GM23338 (cell line): ENCODE measurements at regions not wholly inside any gene's neighbourhood (a gene's known extent, or its start where the extent isn't known, plus 50 kb on each side); places are given as distances from the start of the nearest gene placed in this dataset.

ENCODE experiments used
- ATAC-seq: fragments of 200-7000 bp; cut with Tn5 transposase; 3 replicates; pipeline ENCODE4 v1.9.1; 2020
- DNase-seq: peaks from one replicate; pipeline ENCODE4 v3.0.0-alpha.2; 2015; ENCODE audit warnings: low spot score
- H2AFZ ChIP-seq: fragments of 200-600 bp; sonication (generic); 2 replicates; pipeline ENCODE4 v1.8.0; 2016; ENCODE audit warnings: antibody characterized with exemption, mild to moderate bottlenecking, moderate library complexity
- H3F3A ChIP-seq: fragments of 200-600 bp; sonication (generic); replicated peaks from 2 replicates; pipeline ENCODE4 v1.8.0; 2017; ENCODE audit warnings: antibody characterized with exemption, mixed run types, low read depth
- H3K27ac ChIP-seq: fragments of 200-600 bp; sonication (generic); 2 replicates; pipeline ENCODE4 v1.6.1; 2016; ENCODE audit warnings: low read depth
- H3K27me3 ChIP-seq: fragments of 200-600 bp; sonication (generic); 2 replicates; pipeline ENCODE4 v1.8.0; 2016; ENCODE audit warnings: mild to moderate bottlenecking, mixed run types, moderate library complexity; ENCODE audit not compliant: insufficient read depth
- H3K36me3 ChIP-seq: fragments of 200-600 bp; sonication (generic); 2 replicates; pipeline ENCODE4 v1.8.0; 2016; ENCODE audit warnings: mild to moderate bottlenecking; ENCODE audit not compliant: insufficient read depth
- H3K4me1 ChIP-seq: fragments of 200-600 bp; sonication (generic); 2 replicates; pipeline ENCODE4 v1.8.0; 2016; ENCODE audit warnings: mild to moderate bottlenecking, moderate library complexity; ENCODE audit not compliant: insufficient read depth
- H3K4me2 ChIP-seq: fragments of 200-600 bp; sonication (generic); 2 replicates; pipeline ENCODE4 v1.7.1; 2017; ENCODE audit warnings: mixed run types
- H3K4me3 ChIP-seq: fragments of 200-600 bp; sonication (generic); 2 replicates; pipeline ENCODE4 v1.6.1; 2016; ENCODE audit warnings: mixed run types
- H3K79me2 ChIP-seq: fragments of 200-600 bp; sonication (generic); replicated peaks from 2 replicates; pipeline ENCODE4 v1.8.0; 2017; ENCODE audit warnings: mild to moderate bottlenecking; ENCODE audit not compliant: insufficient read depth
- H3K9me2 ChIP-seq: fragments of 200-600 bp; sonication (generic); 2 replicates; pipeline ENCODE4 v1.8.0; 2017; ENCODE audit not compliant: insufficient read depth
- H4K20me1 ChIP-seq: fragments of 200-600 bp; sonication (generic); replicated peaks from 2 replicates; pipeline ENCODE4 v1.8.0; 2017; ENCODE audit warnings: mild to moderate bottlenecking; ENCODE audit not compliant: insufficient read depth
- H3K27ac Mint-ChIP-seq: 2 replicates; pipeline ENCODE4 v1.8.0; 2020; ENCODE audit warnings: inconsistent platforms, mild to moderate bottlenecking, moderate library complexity, mixed read lengths
- H3K27me3 Mint-ChIP-seq: 3 replicates; pipeline ENCODE4 v1.8.0; 2022; ENCODE audit warnings: low read depth, mild to moderate bottlenecking, moderate library complexity, mixed read lengths, inconsistent platforms; ENCODE audit not compliant: insufficient read depth, poor library complexity
- H3K36me3 Mint-ChIP-seq: 3 replicates; pipeline ENCODE4 v1.8.0; 2021; ENCODE audit warnings: low read depth, mild to moderate bottlenecking, inconsistent platforms, moderate library complexity, mixed read lengths
- H3K4me1 Mint-ChIP-seq: 3 replicates; pipeline ENCODE4 v1.8.0; 2020; ENCODE audit warnings: mild to moderate bottlenecking, inconsistent platforms, mixed read lengths
- H3K4me3 Mint-ChIP-seq: 3 replicates; pipeline ENCODE4 v1.8.0; 2021; ENCODE audit warnings: moderate library complexity, mild to moderate bottlenecking, inconsistent platforms, mixed read lengths
- H3K9me3 Mint-ChIP-seq: 3 replicates; pipeline ENCODE4 v1.8.0; 2020; ENCODE audit warnings: moderate library complexity, mild to moderate bottlenecking, inconsistent platforms, mixed read lengths
- CREB1 ChIP-seq: fragments of 250-450 bp; sonication (Bioruptor Pico); IDR thresholded peaks from 2 replicates; pipeline ENCODE4 v1.5.0; 2020; ENCODE audit warnings: low read depth, mild to moderate bottlenecking, moderate library complexity
- ETS1 ChIP-seq: IDR thresholded peaks from 2 replicates; pipeline ENCODE4 v1.6.1; 2016; ENCODE audit warnings: antibody characterized with exemption
- EZH2 ChIP-seq: fragments of 200-600 bp; sonication (generic); IDR thresholded peaks from one replicate; pipeline ENCODE4 v1.8.0; 2017; ENCODE audit warnings: antibody characterized with exemption, mild to moderate bottlenecking, low read depth; ENCODE audit not compliant: unreplicated experiment
- NANOG ChIP-seq: IDR thresholded peaks from 2 replicates; pipeline ENCODE4 v1.6.1; 2016; ENCODE audit warnings: antibody characterized with exemption, borderline replicate concordance
- POLR2AphosphoS5 ChIP-seq: IDR thresholded peaks from 2 replicates; pipeline ENCODE4 v1.6.1; 2016; ENCODE audit warnings: antibody characterized with exemption, low read depth
- ZNF114 ChIP-seq: fragments of 250-450 bp; sonication (Bioruptor Pico); IDR thresholded peaks from 2 replicates; pipeline ENCODE4 v1.5.0; 2020; ENCODE audit warnings: mild to moderate bottlenecking, moderate library complexity
- ZNF462 ChIP-seq: fragments of 250-450 bp; sonication (Bioruptor Pico); IDR thresholded peaks from 2 replicates; pipeline ENCODE4 v1.5.0; 2020; ENCODE audit warnings: mild to moderate bottlenecking, moderate library complexity
- TF ChIP-seq, protein P1 (sequence below): IDR thresholded peaks from one replicate; pipeline ENCODE4 v1.6.1; 2018; ENCODE audit warnings: antibody characterized with exemption; ENCODE audit not compliant: unreplicated experiment

- Histone ChIP-seq H3K9me2 (no peaks in the 10 kb centered on the region), H3K79me2 (no peaks in the 10 kb centered on the region), H3F3A (no peaks in the 10 kb centered on the region), H3K36me3 (no peaks in the 10 kb centered on the region), H3K4me3 (no peak overlapping the region), H4K20me1 (no peaks in the 10 kb centered on the region), H3K4me1 (no peaks in the 10 kb centered on the region), H3K27me3 (no peaks in the 10 kb centered on the region), H3K27ac (no peak overlapping the region), H3K4me2 (no peak overlapping the region), H2AFZ (no peak overlapping the region)
- H3K36me3 Mint-ChIP-seq: no peaks in the 10 kb centered on the region
- peaks cover 4% of the 10 kb centered on the region; the same call in 1 of the 3 replicates for H3K4me1 Mint-ChIP-seq
- no peak overlapping the region for H3K4me3 Mint-ChIP-seq
- H3K9me3 Mint-ChIP-seq: no peaks in the 10 kb centered on the region; the same call in 2 of the 3 replicates
- no peaks in the 10 kb centered on the region for H3K27me3 Mint-ChIP-seq
- H3K27ac Mint-ChIP-seq: no peak overlapping the region
- TF ChIP-seq CREB1 (CRISPR knock-in tag) (no peak), ZNF462 (no peak)
- DNase-seq (no peak), ATAC-seq (no peak)
Measured at GRCh38 chrX:20456971-20457370, 190.3 kb upstream of the RPS6KA3 start.

GRCh38 chrX:20455001-20455400 lies 188.3 kb upstream of the RPS6KA3 start:
- H4K20me1 ChIP-seq: no peaks in the 10 kb centered on the region
- no peaks in the 10 kb centered on the region for H3K4me1 ChIP-seq
- H3K27ac Mint-ChIP-seq: no peak overlapping the region
- H3F3A ChIP-seq: no peaks in the 10 kb centered on the region
- no peaks in the 10 kb centered on the region for H3K27me3 Mint-ChIP-seq
- no peaks in the 10 kb centered on the region for H3K27me3 ChIP-seq
- no peaks in the 10 kb centered on the region for H3K4me1 Mint-ChIP-seq
- H3K36me3 ChIP-seq: no peaks in the 10 kb centered on the region
- no peak overlapping the region for H3K4me3 Mint-ChIP-seq
- H3K36me3 Mint-ChIP-seq: no peaks in the 10 kb centered on the region
- no peaks in the 10 kb centered on the region for H3K9me2 ChIP-seq
- no peak for ATAC-seq
- no peak for TF ChIP-seq ZNF114 (CRISPR knock-in tag)
- TF ChIP-seq POLR2AphosphoS5: no peak
- no peak for TF ChIP-seq CREB1 (CRISPR knock-in tag)
- no peak for TF ChIP-seq ETS1
- no peak for TF ChIP-seq EZH2
- TF ChIP-seq NANOG: no peak
- TF ChIP-seq, protein P1, sequence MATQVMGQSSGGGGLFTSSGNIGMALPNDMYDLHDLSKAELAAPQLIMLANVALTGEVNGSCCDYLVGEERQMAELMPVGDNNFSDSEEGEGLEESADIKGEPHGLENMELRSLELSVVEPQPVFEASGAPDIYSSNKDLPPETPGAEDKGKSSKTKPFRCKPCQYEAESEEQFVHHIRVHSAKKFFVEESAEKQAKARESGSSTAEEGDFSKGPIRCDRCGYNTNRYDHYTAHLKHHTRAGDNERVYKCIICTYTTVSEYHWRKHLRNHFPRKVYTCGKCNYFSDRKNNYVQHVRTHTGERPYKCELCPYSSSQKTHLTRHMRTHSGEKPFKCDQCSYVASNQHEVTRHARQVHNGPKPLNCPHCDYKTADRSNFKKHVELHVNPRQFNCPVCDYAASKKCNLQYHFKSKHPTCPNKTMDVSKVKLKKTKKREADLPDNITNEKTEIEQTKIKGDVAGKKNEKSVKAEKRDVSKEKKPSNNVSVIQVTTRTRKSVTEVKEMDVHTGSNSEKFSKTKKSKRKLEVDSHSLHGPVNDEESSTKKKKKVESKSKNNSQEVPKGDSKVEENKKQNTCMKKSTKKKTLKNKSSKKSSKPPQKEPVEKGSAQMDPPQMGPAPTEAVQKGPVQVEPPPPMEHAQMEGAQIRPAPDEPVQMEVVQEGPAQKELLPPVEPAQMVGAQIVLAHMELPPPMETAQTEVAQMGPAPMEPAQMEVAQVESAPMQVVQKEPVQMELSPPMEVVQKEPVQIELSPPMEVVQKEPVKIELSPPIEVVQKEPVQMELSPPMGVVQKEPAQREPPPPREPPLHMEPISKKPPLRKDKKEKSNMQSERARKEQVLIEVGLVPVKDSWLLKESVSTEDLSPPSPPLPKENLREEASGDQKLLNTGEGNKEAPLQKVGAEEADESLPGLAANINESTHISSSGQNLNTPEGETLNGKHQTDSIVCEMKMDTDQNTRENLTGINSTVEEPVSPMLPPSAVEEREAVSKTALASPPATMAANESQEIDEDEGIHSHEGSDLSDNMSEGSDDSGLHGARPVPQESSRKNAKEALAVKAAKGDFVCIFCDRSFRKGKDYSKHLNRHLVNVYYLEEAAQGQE: no peak
- H3K9me3 Mint-ChIP-seq: no peaks in the 10 kb centered on the region; the same call in 2 of the 3 replicates
- no peak for DNase-seq
- no peaks in the 10 kb centered on the region for H3K79me2 ChIP-seq
- no peak overlapping the region for H3K4me2 ChIP-seq
- H2AFZ ChIP-seq: no peak overlapping the region
- H3K27ac ChIP-seq: no peak overlapping the region
- H3K4me3 ChIP-seq: no peak overlapping the region
